ENCODE measurements at regions not wholly inside any gene's neighbourhood (a gene's known extent, or its start where the extent isn't known, plus 50 kb on each side); places are given as distances from the start of the nearest gene placed in this dataset.
"Not testable (repeated sequence)": the region's sequence is repeated elsewhere in the genome, so short reads cannot be mapped to it uniquely, and the experiment has no call there.

DNA sequence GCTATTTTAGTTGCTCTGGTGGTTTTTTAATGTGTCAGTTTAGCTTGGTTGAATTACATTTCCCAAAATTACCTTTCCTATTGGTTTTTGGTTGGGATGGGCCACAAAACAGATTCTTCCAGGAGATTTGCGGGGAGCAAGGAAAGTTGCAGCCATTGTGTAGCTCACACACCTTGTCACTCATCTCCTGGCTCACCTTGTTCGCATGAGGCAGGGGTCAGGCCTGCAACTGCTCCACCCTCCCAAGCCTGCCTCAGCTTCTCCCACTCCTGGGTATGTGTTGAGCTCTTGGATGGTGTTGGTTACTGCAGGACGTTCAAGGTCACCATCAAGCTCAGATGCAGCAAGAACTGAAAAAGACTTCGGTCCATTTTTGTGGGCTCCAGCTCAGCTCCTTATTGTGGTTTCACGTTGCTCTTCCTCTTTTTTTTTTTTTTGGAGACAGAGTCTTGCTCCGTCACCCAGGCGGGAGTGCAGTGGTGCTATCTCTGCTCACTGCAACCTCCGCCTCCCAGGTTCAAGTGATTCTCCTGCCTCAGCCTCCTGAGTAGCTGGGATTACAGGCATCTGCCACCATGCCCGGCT lies 95.6 kb upstream of the METTL14 start:
- FAIRE-seq, result no peak

- peak; percentile 86 for FAIRE-seq
Observed at GRCh38 chr4:118591339-118592046, 93.7 kb upstream of the METTL14 start.

DNA sequence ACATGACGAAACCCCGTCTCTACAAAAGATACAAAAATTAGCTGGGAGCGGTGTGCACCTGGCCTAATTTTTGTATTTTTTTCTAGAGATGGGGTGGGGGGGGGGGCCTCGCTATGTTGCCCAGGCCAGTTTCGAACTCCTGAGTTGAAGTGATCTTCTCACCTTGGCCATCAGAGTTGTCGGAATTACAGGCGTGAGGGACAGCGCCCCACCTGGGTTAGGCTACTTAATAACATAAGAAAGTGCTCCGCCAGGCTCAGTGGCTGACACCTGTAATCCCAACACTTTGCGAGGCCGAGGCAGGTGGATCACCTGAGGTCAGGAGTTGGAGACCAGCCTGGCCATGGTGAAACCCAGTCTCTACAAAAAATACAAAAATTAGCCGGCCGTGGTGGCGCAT lies 92.9 kb upstream of the METTL14 start:
- not testable (repeated sequence) for FAIRE-seq

- not testable (repeated sequence) for FAIRE-seq
Observed at GRCh38 chr4:118595883-118596282, 89.3 kb upstream of the METTL14 start.

GRCh38 chr4:118625097-118625496 lies 60.1 kb upstream of the METTL14 start:
- FAIRE-seq, result not testable (repeated sequence)

DNA sequence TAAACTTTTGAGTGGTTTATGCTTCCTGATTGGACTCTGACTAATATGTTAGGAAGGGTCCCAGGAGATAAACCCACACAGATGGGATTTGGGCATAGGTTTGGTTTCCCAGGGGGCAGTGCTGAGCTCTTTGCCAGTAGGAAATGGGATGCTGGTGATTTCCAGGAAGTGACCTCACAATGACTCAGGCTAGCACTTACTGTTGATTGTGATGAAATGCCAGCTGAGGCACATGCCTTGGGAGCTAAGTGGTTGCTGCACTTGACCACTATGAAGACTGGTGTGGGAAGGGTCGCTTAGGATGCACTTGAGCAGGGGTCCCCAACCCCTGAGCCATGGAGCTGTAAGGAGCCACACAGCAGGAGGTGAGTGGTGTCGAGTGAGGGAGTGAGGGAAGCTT lies 55.5 kb upstream of the METTL14 start:
- FAIRE-seq, result not testable (repeated sequence)

GRCh38 chr4:118630897-118631296 lies 54.3 kb upstream of the METTL14 start:
- not testable (repeated sequence) for FAIRE-seq

- not testable (repeated sequence) for FAIRE-seq
Observed at GRCh38 chr4:118631321-118632050, 53.7 kb upstream of the METTL14 start.

GRCh38 chr4:118633476-118633875 lies 51.7 kb upstream of the METTL14 start:
- FAIRE-seq, result not testable (repeated sequence)

GRCh38 chr4:118634126-118634875 lies 50.9 kb upstream of the METTL14 start:
- not testable (repeated sequence) for FAIRE-seq
